ENCODE measurements at regions not wholly inside any gene's neighbourhood (a gene's known extent, or its start where the extent isn't known, plus 50 kb on each side); places are given as distances from the start of the nearest gene placed in this dataset.

DNA sequence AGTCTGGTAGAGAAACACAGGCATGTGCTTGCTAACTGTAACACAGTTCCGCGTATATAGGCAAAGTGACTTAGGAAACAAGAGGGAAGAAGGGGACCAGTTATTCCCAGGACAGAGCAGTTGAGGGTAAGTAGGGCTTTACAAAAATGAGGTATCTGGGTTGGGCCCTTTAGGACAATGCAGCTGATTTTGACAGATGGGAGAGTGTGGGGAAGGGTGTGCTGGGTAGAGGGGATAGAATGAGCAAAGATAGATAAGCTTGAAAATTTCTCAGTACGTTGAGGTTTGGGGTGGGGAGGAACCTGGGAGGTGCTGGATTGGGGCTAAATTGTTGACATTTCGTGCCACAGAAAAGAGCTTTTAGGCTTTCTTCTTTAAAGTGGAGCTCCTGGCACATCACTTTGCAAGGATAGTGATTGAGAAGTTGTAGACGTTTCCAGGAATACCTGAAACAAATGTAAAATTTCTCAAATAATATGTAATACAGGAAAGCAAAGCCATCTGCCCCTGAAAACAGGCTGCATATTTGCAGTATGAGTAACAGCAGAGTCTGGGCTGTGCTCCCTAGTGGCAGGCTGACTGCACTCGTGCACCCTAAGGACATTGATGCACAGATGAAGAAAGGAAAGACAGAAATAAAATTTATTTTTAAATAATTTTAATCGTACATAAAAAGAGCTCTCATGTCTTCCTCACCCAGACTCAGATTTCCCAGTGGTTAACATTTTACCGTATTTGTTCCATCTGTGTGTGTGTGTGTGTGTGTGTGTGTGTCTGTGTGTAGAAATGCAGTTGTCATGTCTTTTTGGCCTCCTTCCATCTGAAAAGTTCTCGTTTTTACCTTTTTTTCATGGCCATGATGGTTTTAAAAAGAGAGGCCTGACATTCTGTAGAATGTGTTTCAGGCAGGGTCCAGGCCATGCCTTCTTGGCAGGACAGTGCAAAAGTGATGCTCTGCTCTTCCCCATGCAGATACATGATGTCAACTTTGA, 144.9 kb upstream of the DMRT1 start:
- H3K4me2 ChIP-seq = peak overlapping the region; percentile 63
- H3K27me3 ChIP-seq (ENCODE audit: insufficient read depth) = no peaks in the 10 kb centered on the region
- no peaks in the 10 kb centered on the region for H4K20me1 ChIP-seq (ENCODE audit: insufficient read depth)
- WGBS (ENCODE audit: low lambda C conversion rate) = 25% methylated on average over 9 of the region's 9 CpGs
- no peaks in the 10 kb centered on the region for H3K36me3 ChIP-seq (replicated peaks in 1 of 2; ENCODE audit: control insufficient read depth in 1 of 2, insufficient read depth in 2 of 2, low read length in 1 of 2)
- POLR2A ChIA-PET = no interaction called here
- H2AFZ ChIP-seq (ENCODE audit: low read depth) = no peak overlapping the region
- peaks cover 16% of the 10 kb centered on the region; the same call in 1 of the 2 replicates for H3K79me2 ChIP-seq (ENCODE audit: insufficient read depth)
- CTCF ChIA-PET = interaction anchor here (0.6 kb wide), 1 partner anchor 279 kb away, joined by 3 read pairs; no protein-coding TSS in a partner anchor
- TF ChIP-seq NFIC (IDR thresholded peaks at IDR 0.05; ENCODE audit: borderline replicate concordance) = peak; percentile 40; the same call in 1 of the 2 replicates
- no peak for TF ChIP-seq ELF1 (IDR thresholded peaks at IDR 0.05)
- TF ChIP-seq EP300 (IDR thresholded peaks at IDR 0.05; ENCODE audit: borderline replicate concordance in 1 of 2, low read depth in 1 of 2, low read length in 1 of 2) = 0 out of 4 replicates have a peak, but pooled peaks of 1 of the 2 experiments have one; percentile 34
- TF ChIP-seq, protein P1, sequence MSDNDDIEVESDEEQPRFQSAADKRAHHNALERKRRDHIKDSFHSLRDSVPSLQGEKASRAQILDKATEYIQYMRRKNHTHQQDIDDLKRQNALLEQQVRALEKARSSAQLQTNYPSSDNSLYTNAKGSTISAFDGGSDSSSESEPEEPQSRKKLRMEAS (IDR thresholded peaks at IDR 0.05; ENCODE audit: low read depth) = 0 out of 2 replicates have a peak, but pooled peaks have one; percentile 28
- TF ChIP-seq MXI1 (IDR thresholded peaks at IDR 0.05; ENCODE audit: low read depth, low read length) = no peak
- TF ChIP-seq GABPA (IDR thresholded peaks at IDR 0.05; ENCODE audit: low read depth) = no peak
- no peak for TF ChIP-seq SIN3A (IDR thresholded peaks at IDR 0.05; ENCODE audit: borderline replicate concordance, low read depth, low read length)
- no peak for TF ChIP-seq FOXJ3 (CRISPR knock-in tag; IDR thresholded peaks at IDR 0.05)
- peak; percentile 73 for TF ChIP-seq TCF12 (IDR thresholded peaks at IDR 0.05)
- peak; percentile 86 for TF ChIP-seq JUND (IDR thresholded peaks at IDR 0.05)
- no peak for TF ChIP-seq SMC3 (IDR thresholded peaks at IDR 0.05; ENCODE audit: low read depth, low read length)
- TF ChIP-seq NRF1 (IDR thresholded peaks at IDR 0.05; ENCODE audit: low read depth, low read length) = no peak
- TF ChIP-seq, protein P2, sequence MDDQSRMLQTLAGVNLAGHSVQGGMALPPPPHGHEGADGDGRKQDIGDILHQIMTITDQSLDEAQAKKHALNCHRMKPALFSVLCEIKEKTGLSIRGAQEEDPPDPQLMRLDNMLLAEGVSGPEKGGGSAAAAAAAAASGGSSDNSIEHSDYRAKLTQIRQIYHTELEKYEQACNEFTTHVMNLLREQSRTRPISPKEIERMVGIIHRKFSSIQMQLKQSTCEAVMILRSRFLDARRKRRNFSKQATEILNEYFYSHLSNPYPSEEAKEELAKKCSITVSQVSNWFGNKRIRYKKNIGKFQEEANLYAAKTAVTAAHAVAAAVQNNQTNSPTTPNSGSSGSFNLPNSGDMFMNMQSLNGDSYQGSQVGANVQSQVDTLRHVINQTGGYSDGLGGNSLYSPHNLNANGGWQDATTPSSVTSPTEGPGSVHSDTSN (IDR thresholded peaks at IDR 0.05) = peak; percentile 28; the same call in 1 of the 2 replicates
- TF ChIP-seq RXRA (IDR thresholded peaks at IDR 0.05; ENCODE audit: borderline replicate concordance, low read depth) = peak; percentile 40; the same call in 1 of the 2 replicates
- TF ChIP-seq GATA2 (CRISPR knock-in tag; IDR thresholded peaks at IDR 0.05) = no peak
- peak; percentile 69; the same call in 1 of the 2 replicates for TF ChIP-seq FOSL2 (IDR thresholded peaks at IDR 0.05; ENCODE audit: borderline replicate concordance, low read depth)
- TF ChIP-seq, protein P3, sequence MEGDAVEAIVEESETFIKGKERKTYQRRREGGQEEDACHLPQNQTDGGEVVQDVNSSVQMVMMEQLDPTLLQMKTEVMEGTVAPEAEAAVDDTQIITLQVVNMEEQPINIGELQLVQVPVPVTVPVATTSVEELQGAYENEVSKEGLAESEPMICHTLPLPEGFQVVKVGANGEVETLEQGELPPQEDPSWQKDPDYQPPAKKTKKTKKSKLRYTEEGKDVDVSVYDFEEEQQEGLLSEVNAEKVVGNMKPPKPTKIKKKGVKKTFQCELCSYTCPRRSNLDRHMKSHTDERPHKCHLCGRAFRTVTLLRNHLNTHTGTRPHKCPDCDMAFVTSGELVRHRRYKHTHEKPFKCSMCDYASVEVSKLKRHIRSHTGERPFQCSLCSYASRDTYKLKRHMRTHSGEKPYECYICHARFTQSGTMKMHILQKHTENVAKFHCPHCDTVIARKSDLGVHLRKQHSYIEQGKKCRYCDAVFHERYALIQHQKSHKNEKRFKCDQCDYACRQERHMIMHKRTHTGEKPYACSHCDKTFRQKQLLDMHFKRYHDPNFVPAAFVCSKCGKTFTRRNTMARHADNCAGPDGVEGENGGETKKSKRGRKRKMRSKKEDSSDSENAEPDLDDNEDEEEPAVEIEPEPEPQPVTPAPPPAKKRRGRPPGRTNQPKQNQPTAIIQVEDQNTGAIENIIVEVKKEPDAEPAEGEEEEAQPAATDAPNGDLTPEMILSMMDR (IDR thresholded peaks at IDR 0.05) = peak; percentile 46
- H3K9ac ChIP-seq = peak overlapping the region; percentile 45; the same call in 1 of the 2 replicates
- no peaks in the 10 kb centered on the region for H3K9me3 ChIP-seq
- no peaks in the 10 kb centered on the region for H3K9me2 ChIP-seq
- H3F3A ChIP-seq (replicated peaks; ENCODE audit: insufficient read depth) = peaks cover 45% of the 10 kb centered on the region
- no peak for DNase-seq
- H3K4me1 ChIP-seq (ENCODE audit: control insufficient read depth in 1 of 2, insufficient read depth in 2 of 2, low read depth in 1 of 2, low read length in 1 of 2) = peaks cover 2 to 32% of the 10 kb centered on the region in 2 experiments
- H3K4me3 ChIP-seq (ENCODE audit: low read depth in 2 of 2, low read length in 1 of 2) = 0 out of 4 replicates have a peak overlapping the region, but pooled peaks of 1 of the 2 experiments have one; percentile 20
- peak overlapping the region; percentile 63 to 87; a peak in 3 of 4 replicates for H3K27ac ChIP-seq (ENCODE audit: low read depth in 2 of 2, low read length in 1 of 2)

All from SK-N-SH (cell line).